ENCODE measurements at regions not wholly inside any gene's neighbourhood (a gene's known extent, or its start where the extent isn't known, plus 50 kb on each side); places are given as distances from the start of the nearest gene placed in this dataset.

- Histone ChIP-seq H3K27me3 (replicated peaks; ENCODE audit: control insufficient read depth, insufficient read depth, low read length) (no peaks in the 10 kb centered on the region), H3K4me3 (replicated peaks; ENCODE audit: low read depth, low read length) (no peak overlapping the region), H3K36me3 (ENCODE audit: control insufficient read depth, insufficient read depth, low read length) (no peaks in the 10 kb centered on the region)
- DNase-seq (ENCODE audit: extremely low read depth, insufficient read length) = no peak
- TF ChIP-seq, protein P1, sequence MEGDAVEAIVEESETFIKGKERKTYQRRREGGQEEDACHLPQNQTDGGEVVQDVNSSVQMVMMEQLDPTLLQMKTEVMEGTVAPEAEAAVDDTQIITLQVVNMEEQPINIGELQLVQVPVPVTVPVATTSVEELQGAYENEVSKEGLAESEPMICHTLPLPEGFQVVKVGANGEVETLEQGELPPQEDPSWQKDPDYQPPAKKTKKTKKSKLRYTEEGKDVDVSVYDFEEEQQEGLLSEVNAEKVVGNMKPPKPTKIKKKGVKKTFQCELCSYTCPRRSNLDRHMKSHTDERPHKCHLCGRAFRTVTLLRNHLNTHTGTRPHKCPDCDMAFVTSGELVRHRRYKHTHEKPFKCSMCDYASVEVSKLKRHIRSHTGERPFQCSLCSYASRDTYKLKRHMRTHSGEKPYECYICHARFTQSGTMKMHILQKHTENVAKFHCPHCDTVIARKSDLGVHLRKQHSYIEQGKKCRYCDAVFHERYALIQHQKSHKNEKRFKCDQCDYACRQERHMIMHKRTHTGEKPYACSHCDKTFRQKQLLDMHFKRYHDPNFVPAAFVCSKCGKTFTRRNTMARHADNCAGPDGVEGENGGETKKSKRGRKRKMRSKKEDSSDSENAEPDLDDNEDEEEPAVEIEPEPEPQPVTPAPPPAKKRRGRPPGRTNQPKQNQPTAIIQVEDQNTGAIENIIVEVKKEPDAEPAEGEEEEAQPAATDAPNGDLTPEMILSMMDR (IDR thresholded peaks at IDR 0.05; ENCODE audit: insufficient read depth, low read length, poor library complexity, severe bottlenecking) = no peak
These were observed 868.5 kb downstream of the RNF144A start for GRCh38 chr2:7785700-7786099.

GRCh38 chr2:7788736-7789135 is 871.5 kb downstream of the RNF144A start:
- Histone ChIP-seq H3K4me3 (replicated peaks; ENCODE audit: low read depth, low read length) (no peak overlapping the region), H3K36me3 (ENCODE audit: control insufficient read depth, insufficient read depth, low read length) (no peaks in the 10 kb centered on the region), H3K27me3 (replicated peaks; ENCODE audit: control insufficient read depth, insufficient read depth, low read length) (no peaks in the 10 kb centered on the region)
- TF ChIP-seq, protein P1 (IDR thresholded peaks at IDR 0.05; ENCODE audit: insufficient read depth, low read length, poor library complexity, severe bottlenecking) = no peak
- no peak for DNase-seq (ENCODE audit: extremely low read depth, insufficient read length)

GRCh38 chr2:7792031-7792651 is 874.9 kb downstream of the RNF144A start:
- no peak overlapping the region for H3K4me3 ChIP-seq (replicated peaks; ENCODE audit: low read depth, low read length)
- H3K36me3 ChIP-seq (ENCODE audit: control insufficient read depth, insufficient read depth, low read length) = no peaks in the 10 kb centered on the region
- no peak for DNase-seq (ENCODE audit: extremely low read depth, insufficient read length)
- H3K27me3 ChIP-seq (replicated peaks; ENCODE audit: control insufficient read depth, insufficient read depth, low read length) = no peaks in the 10 kb centered on the region
- TF ChIP-seq, protein P1 (IDR thresholded peaks at IDR 0.05; ENCODE audit: insufficient read depth, low read length, poor library complexity, severe bottlenecking) = no peak

DNA sequence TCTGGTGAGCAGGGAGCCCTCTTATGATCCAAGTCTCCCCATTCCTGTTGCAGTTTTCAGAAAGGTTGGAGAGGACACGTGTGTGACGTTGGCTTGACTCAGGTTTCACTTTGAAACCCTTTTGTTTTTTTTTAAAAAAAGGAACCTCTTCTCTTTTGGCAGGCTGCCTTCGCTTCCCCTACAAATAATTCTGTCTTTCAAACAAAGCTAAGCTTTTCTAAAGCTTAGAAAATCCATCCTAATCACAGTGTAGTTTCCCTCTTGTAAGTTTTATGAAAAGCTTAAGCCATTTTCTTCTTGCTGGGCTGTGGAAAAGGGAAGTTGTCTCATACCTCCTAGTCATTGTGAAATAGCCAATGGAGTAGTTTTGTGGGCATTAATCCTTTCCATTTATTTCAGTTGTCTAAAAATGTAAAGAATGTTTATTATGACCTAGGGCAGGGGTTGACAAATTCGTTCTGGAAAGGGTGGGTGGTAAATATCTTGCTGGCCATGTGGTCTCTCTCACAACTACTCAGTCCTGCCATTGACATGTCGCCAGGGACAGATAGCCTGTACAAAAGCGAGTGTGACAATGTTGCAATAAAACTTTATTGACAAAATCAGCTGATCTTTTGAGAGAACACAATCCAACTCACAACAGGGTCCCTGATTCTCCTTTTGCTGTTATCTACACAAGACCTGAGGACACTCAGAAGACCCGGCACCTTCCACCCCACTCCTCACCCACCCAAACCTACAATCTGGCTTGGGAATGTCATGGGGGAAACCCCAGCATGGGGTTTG is 878.8 kb downstream of the RNF144A start:
- TF ChIP-seq, protein P1 (IDR thresholded peaks at IDR 0.05; ENCODE audit: insufficient read depth, low read length, poor library complexity, severe bottlenecking) = no peak
- Histone ChIP-seq H3K4me3 (replicated peaks; ENCODE audit: low read depth, low read length) (no peak overlapping the region), H3K36me3 (ENCODE audit: control insufficient read depth, insufficient read depth, low read length) (no peaks in the 10 kb centered on the region), H3K27me3 (replicated peaks; ENCODE audit: control insufficient read depth, insufficient read depth, low read length) (no peaks in the 10 kb centered on the region)
- no peak for DNase-seq (ENCODE audit: extremely low read depth, insufficient read length)

GRCh38 chr2:7800031-7800430 is 881.8 kb upstream of the ID2 start:
- TF ChIP-seq, protein P1 (IDR thresholded peaks at IDR 0.05; ENCODE audit: insufficient read depth, low read length, poor library complexity, severe bottlenecking) = no peak
- Histone ChIP-seq H3K4me3 (replicated peaks; ENCODE audit: low read depth, low read length) (no peak overlapping the region), H3K27me3 (replicated peaks; ENCODE audit: control insufficient read depth, insufficient read depth, low read length) (no peaks in the 10 kb centered on the region), H3K36me3 (ENCODE audit: control insufficient read depth, insufficient read depth, low read length) (no peaks in the 10 kb centered on the region)
- no peak for DNase-seq (ENCODE audit: extremely low read depth, insufficient read length)
